ENCODE measurements at regions not wholly inside any gene's neighbourhood (a gene's known extent, or its start where the extent isn't known, plus 50 kb on each side); places are given as distances from the start of the nearest gene placed in this dataset.

DNA sequence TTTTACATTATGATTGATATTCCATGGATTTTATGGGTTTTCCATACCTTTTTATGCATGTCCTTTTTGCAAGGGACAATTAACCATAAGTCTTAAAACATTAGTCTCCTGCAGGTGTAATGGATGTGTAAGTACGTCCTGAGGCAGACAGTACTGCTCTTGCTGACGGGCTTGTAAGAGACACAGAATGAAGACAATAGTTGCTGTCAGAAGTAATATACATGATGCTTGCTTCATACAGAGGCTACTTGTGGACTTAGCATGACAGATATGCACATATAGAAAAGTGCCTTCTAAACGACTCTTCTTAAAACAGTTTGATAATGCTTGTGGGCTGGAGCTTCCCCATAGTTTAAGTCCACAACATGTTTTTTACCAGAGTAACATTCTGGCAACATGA lies 182.7 kb downstream of the SPATA31D1 start:
- no peak for DNase-seq (ENCODE audit: low read depth, low spot score)
- TF ChIP-seq, protein P1, sequence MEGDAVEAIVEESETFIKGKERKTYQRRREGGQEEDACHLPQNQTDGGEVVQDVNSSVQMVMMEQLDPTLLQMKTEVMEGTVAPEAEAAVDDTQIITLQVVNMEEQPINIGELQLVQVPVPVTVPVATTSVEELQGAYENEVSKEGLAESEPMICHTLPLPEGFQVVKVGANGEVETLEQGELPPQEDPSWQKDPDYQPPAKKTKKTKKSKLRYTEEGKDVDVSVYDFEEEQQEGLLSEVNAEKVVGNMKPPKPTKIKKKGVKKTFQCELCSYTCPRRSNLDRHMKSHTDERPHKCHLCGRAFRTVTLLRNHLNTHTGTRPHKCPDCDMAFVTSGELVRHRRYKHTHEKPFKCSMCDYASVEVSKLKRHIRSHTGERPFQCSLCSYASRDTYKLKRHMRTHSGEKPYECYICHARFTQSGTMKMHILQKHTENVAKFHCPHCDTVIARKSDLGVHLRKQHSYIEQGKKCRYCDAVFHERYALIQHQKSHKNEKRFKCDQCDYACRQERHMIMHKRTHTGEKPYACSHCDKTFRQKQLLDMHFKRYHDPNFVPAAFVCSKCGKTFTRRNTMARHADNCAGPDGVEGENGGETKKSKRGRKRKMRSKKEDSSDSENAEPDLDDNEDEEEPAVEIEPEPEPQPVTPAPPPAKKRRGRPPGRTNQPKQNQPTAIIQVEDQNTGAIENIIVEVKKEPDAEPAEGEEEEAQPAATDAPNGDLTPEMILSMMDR (IDR thresholded peaks at IDR 0.05; ENCODE audit: low read depth, low read length), result no peak
- in situ Hi-C loops (cut with HindIII; ENCODE audit: low sequenced_read_pairs), result no loop called here
- no peak overlapping the region for H3K4me3 ChIP-seq (ENCODE audit: low read depth, low read length)

DNA sequence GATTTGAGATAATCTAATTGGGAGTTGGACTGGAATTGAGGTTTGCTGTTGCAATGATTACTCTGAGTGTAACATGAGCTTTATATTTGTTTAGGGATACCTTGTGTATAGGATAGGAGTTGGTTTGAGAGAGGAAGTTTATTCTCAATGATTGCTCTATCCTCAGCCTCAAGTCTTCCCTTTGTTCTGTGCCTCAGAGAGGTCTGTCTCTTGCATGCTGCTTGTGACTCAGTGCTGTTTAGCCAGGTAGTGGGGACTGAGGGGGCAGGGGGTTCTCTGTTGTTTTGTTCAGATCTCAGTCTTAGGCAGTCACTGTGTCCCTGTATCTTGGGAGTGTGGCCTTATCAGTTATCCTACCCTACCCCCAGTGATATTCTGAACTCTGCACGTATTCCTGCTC lies 192.1 kb downstream of the SPATA31D1 start:
- DNase-seq (ENCODE audit: low read depth, low spot score), result no peak
- TF ChIP-seq, protein P1 (IDR thresholded peaks at IDR 0.05; ENCODE audit: low read depth, low read length), result no peak
- no peak overlapping the region for H3K4me3 ChIP-seq (ENCODE audit: low read depth, low read length)
- in situ Hi-C loops (cut with HindIII; ENCODE audit: low sequenced_read_pairs), result no loop called here

DNA sequence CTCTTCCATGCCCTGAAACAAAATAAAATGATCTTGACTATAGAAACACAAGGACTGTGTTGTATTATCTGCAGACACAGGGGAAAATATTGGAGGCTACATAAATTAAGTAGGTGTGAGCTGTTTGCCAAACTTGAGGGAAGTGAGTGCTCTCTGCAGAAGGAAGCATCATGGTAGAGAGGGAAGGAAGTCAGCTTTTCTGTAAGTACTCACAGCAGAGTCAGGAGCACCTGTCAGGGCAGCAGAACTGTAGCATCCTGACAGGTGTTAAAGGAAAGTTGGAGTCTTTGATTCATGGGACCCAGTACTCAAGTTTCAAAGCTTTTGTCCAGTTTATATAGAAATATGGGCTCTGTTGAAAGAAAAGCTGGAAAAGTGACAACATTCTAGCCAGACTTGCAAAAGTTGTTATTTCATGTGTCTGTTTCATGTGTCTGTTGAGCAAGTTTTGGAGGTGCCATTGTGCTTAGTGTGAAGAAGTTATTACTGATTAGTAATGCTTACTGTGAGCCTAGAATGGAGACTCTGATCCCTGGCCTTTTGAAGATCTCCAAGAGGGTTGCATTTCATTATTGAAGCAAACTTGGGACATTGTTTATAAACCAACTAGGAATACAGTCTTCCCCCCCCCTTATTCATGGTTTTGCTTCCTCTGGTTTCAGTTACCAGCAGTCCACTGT lies 194.7 kb downstream of the SPATA31D1 start:
- in situ Hi-C loops (cut with HindIII; ENCODE audit: low sequenced_read_pairs), result no loop called here
- TF ChIP-seq, protein P1 (IDR thresholded peaks at IDR 0.05; ENCODE audit: low read depth, low read length), result no peak
- DNase-seq (ENCODE audit: low read depth, low spot score), result no peak
- no peak overlapping the region for H3K4me3 ChIP-seq (ENCODE audit: low read depth, low read length)

DNA sequence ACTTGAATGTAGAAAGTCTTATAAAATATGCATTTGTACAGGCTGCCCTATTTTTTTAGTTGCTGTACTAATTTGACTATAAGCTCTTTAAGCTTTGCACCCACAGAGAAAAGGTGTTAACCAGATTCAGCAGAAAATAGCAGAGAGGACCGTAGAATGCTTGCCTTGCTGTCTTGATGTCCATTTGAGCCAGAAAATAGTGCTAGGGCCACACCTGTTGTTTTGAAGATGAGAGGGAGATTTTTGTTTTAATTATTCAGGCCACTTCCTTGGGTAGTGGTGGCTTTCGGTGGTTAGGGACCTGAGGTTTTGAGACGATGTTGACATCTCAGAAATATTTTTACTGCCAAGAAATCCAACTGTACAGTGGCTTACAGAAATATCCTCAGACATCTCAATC lies 196.0 kb downstream of the SPATA31D1 start:
- in situ Hi-C loops (cut with HindIII; ENCODE audit: low sequenced_read_pairs), result no loop called here
- TF ChIP-seq, protein P1 (IDR thresholded peaks at IDR 0.05; ENCODE audit: low read depth, low read length), result no peak
- DNase-seq (ENCODE audit: low read depth, low spot score), result no peak
- H3K4me3 ChIP-seq (ENCODE audit: low read depth, low read length), result no peak overlapping the region

DNA sequence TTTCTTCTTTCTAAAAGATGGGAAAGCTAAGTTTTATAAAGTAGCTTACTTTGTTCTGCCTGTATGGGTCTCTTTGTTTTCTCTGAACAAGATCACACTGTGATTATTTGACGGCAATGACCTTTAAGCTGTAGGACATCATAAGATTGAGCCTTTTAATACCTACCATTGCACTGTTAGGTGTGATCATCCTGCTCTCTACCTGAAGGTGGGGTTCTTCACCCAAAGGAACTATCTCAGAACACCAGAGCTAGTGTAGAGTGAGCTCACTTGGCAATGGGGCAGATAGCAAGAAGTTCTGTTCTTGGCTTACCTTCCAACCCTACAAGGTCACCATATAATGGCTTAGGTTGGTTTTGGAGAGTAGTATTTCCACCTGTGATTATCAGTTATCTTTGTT lies 200.2 kb downstream of the SPATA31D1 start:
- no peak for DNase-seq (ENCODE audit: low read depth, low spot score)
- in situ Hi-C loops (cut with HindIII; ENCODE audit: low sequenced_read_pairs), result no loop called here
- no peak overlapping the region for H3K4me3 ChIP-seq (ENCODE audit: low read depth, low read length)
- TF ChIP-seq, protein P1 (IDR thresholded peaks at IDR 0.05; ENCODE audit: low read depth, low read length), result no peak

DNA sequence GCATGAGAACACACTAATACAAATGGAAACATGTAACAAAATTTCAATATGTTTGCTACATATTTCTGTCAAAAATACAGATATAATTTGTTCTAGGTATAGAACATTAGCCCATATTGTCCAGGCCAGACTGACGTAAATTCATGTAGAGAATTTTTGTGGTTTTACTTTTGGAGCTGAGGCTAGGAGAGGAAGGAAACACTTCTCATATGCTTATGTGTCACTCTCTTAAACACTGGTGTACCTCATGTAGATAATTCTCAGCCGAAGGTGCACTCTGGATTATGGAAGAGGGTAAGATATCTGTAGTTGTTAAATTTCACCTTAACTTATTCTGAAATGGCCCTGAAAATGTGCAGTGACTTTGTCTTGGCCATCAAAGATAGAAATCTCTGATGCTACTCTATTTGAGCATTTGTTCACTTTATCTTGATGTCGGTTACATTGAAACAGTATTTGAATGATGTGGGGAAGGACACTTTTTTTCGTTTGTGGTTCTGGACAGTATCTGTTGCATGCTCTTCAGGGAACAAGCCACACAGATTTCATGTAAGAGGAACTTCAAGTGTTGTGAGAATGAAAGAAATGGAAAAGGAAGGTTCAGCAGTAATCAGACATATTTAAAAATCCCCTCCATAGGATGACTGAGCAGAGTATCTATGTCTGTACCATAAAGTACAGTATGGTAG lies 202.7 kb downstream of the SPATA31D1 start:
- TF ChIP-seq, protein P1 (IDR thresholded peaks at IDR 0.05; ENCODE audit: low read depth, low read length), result no peak
- in situ Hi-C loops (cut with HindIII; ENCODE audit: low sequenced_read_pairs), result no loop called here
- DNase-seq (ENCODE audit: low read depth, low spot score), result no peak
- H3K4me3 ChIP-seq (ENCODE audit: low read depth, low read length), result no peak overlapping the region

Measured in astrocyte of the spinal cord (primary cell).